Spinal cord (tissue), 10 donors: ENCODE measurements at regions not wholly inside any gene's neighbourhood (a gene's known extent, or its start where the extent isn't known, plus 50 kb on each side); places are given as distances from the start of the nearest gene placed in this dataset. TPM values are rescaled to one million over a fixed set of nuclear protein-coding genes. Genes with fewer than 3 reads are reported as not detected.

Source experiments
- DNase-seq, 6 donors: peaks; one replicate each; pipeline versions ENCODE4 v3.0.0 to v3.0.0-alpha.2; 2013 to 2015; ENCODE audit warnings: low spot score in 6 of 6, low read depth in 4 of 6
- H3K27ac ChIP-seq: one replicate; pipeline ENCODE4 v1.5.1; 2013; ENCODE audit warnings: low read depth, low read length, control low read depth
- H3K27me3 ChIP-seq: one replicate; pipeline ENCODE4 v1.6.1; 2013; ENCODE audit warnings: low read length; ENCODE audit not compliant: control insufficient read depth, insufficient read depth
- H3K36me3 ChIP-seq: one replicate; pipeline ENCODE4 v1.6.1; 2013; ENCODE audit warnings: low read length; ENCODE audit not compliant: control insufficient read depth, insufficient read depth
- H3K4me1 ChIP-seq: one replicate; pipeline ENCODE4 v1.6.1; 2013; ENCODE audit warnings: low read length; ENCODE audit not compliant: control insufficient read depth, insufficient read depth
- H3K4me3 ChIP-seq: one replicate; pipeline ENCODE4 v1.5.1; 2013; ENCODE audit warnings: low read depth, low read length, control low read depth
- H3K9me3 ChIP-seq: one replicate; pipeline ENCODE4 v1.6.1; 2013; ENCODE audit warnings: low read length; ENCODE audit not compliant: control insufficient read depth, insufficient read depth
- WGBS: methylation state at CpG from one replicate; pipeline ENCODE4 v1.1.5; 2013; ENCODE audit warnings: missing lambda C conversion rate; ENCODE audit not compliant: insufficient coverage; 5-methylcytosine and 5-hydroxymethylcytosine counted together
- small RNA-seq: library from RNA; depleted of rRNA; stranded (forward); fragments of <200 nt; gene quantifications from one replicate; pipeline ENCODE3, GENCODE V24; 2014; ENCODE audit warnings: low replicate concordance
- donor health status: healthy.

- H3K4me3 ChIP-seq = no peak overlapping the region
- DNase-seq = no peak
- H3K4me1 ChIP-seq = no peaks in the 10 kb centered on the region
- peaks cover 5% of the 10 kb centered on the region for H3K9me3 ChIP-seq
- H3K27me3 ChIP-seq = no peaks in the 10 kb centered on the region
- no peaks in the 10 kb centered on the region for H3K36me3 ChIP-seq
- WGBS = 72% methylated on average over 2 of the region's 3 CpGs
- no peak overlapping the region for H3K27ac ChIP-seq
These were observed 51.4 kb upstream of the XIST start for GRCh38 chrX:73903941-73904340.

Small RNA genes in the stretch of these regions (small RNA-seq; reads per million reads assigned to genes)
- gene ATP5MDP1 (not detected), gene DDX3P2 (not detected), gene MIR374B (98.0 reads per million, percentile 98 among the genes with 10 or more reads in this experiment), gene MIR421 (220 reads per million, percentile 99 among the genes with 10 or more reads in this experiment), gene RF02124 (not detected), gene RF02125 (not detected)
